G401 (cell line): ENCODE measurements at regions not wholly inside any gene's neighbourhood (a gene's known extent, or its start where the extent isn't known, plus 50 kb on each side); places are given as distances from the start of the nearest gene placed in this dataset.
"Not testable (repeated sequence)": the region's sequence is repeated elsewhere in the genome, so short reads cannot be mapped to it uniquely, and the experiment has no call there.

Experiments
- DNase-seq: peaks from one replicate; pipeline ENCODE4 v3.0.0-alpha.2; 2015; ENCODE audit warnings: low spot score
- in situ Hi-C: cut with HindIII; loops from 2 replicates; pipeline ENCODE4 v1.10.0; 2016; ENCODE audit warnings: low sequenced_read_pairs, mixed read lengths

DNA sequence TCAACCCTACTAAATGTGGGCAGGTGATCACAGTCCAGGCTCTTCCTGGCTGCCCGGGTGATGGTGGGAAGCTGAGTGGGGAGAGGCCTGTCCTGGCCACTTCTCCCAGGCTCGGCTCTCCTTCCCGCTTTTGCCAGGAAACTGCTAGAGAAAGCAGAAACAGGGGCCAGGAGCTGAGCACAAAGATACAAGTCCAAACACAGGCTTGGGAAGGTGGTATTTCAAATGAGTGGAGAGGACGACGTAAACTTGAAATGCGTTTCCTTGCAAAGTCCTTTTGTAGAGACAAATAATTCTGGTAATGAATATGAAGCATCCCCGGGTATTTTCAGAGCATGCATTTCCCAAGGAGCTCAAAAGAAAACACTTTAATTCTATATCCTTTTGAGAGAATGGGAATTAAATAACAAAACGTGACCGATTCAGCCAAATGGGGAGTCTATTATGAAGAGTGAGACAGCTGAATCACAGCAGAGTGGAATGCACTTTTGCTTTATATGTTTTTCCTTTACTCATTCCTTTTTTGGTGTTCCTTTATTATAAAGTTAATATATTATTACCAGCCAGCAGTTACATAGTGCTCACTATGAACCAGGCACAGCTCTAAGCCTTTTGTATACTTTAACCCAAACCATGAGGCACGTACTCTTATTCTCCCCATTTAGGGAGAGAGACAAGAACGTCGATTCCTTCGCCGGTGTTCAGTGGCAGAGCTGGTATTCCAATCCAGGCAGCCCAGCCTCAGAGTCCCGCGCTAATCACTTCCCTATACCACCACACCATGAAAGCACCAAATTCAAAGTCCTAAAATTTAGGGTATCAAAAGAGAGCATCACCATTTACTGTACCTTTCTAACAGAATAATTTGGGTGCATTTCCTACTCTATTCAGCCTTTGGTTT is 218.2 kb upstream of the KLF14 start:
- no peak for DNase-seq
- in situ Hi-C loops: no loop called here

GRCh38 chr7:130953196-130953595 is 219.2 kb upstream of the KLF14 start:
- DNase-seq: no peak
- in situ Hi-C loops: no loop called here

DNA sequence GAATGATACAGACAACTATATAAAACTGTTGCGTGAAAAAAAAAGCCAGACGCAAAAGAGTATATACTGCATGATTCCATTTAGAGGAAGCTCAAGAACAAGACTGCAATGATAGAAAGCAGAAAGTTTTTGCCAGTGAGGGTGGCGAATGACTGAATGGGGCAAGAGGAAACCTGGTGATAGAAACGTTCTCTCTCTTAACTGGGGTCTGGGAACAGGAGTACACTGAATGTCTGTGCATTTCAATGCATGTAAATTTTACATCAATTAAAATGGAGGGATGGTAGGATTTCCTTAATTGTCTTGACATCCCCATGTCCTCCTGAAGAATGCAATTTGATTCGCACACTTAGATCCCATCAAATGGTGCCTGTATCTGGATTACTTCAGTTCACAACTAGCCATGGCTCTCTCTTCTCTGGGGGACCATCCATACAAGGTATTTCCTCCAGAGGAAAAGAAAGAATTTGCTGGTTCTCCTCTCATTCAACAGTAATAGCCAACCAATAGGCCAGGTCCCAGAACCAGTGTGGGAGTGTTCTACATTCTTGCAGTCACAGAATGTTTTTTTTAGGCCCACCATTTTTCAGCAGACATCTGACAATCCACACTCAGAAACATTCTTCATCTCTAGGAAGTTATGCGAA is 221.0 kb upstream of the KLF14 start:
- no peak for DNase-seq
- in situ Hi-C loops: no loop called here

DNA sequence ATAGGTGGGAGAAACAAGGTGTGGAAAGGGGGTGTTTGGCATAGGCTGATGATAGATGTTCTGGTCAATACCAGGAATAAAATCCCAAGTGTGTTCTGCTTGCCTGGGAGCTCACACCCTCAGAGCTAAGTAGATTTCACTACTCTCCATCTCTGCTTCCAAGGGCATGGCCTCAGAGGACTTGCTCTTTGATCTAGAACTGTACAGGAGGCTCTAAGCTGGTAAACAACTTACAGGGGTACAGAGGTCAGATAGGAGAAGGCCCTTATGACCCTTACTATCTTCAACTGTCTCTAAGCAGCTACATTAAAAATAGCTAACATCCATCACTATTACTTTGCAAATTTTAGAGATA is 221.5 kb upstream of the KLF14 start:
- no peak for DNase-seq
- in situ Hi-C loops: no loop called here

DNA sequence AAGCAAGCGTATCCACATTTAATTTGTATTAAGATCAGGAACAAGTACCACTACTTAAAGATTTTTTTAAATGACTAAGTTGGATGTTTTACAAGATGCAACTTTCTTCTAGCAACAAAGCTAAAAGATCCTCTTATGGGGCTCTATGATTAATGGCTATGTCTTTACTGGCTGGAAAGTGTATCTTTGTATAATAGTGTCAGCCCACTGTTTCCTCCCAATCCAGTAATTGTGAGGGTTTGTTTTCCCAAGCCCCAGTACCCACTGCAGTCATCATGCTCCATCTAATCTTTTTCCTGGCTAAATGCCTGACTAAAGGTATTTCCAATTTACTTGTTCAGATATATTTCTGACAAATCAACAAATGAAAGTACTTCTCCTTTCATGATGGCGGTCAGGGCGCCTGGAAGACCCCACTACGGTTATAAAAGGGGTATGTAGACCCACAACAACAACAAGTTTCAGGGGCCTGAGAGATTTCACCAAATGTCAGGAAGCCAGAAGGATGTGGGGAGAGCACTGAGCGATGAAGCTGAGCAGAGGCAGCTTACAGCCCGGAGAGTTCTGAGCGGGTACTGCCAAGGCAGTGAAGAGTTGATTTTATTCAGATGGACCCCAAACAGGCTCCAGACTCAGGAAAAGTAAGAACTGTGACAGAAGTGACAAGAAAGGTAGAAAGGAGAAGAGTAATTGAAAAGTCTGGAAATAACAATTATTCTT is 222.6 kb upstream of the KLF14 start:
- DNase-seq: no peak
- in situ Hi-C loops: no loop called here

DNA sequence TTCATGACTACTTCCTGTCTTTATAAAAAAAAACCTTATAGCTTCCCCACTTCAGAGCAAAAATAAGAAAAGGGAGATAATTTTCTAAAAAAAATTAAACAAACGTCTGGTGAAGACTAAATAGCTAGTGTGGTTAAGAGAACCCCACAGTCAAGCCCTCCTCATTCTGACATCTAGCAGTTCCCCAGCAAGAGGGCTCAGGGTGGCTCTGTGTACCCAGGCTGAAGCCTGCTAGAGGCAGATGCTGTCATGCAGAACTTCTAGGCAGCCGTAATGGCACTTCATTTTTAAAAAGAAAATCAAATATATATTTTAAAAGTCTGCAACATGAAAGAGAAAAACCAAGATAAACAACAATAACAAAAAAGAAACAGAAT is 223.1 kb upstream of the KLF14 start:
- DNase-seq: no peak
- in situ Hi-C loops: no loop called here

- DNase-seq, in situ Hi-C loops: not testable (repeated sequence)
Observed at GRCh38 chr7:130957722-130958435, 223.9 kb upstream of the KLF14 start.

DNA sequence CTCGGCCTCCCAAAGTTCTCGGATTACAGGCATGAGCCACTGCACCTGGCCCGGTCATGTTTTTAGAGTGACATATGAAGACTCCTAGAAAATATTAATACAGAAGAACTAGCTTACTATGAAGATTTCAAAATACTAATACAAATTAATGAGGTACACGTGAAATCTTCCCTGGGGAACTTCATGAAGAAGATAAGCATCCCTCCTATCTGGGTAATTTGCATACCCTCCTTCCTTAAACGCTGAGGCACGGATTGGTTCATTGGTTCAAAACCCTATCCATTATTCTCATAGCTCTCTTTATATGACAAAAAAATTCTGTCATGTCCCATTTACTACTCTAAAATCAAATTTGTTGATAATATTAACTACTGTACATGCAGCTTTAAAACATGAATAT is 224.8 kb upstream of the KLF14 start:
- DNase-seq: no peak
- in situ Hi-C loops: no loop called here

DNA sequence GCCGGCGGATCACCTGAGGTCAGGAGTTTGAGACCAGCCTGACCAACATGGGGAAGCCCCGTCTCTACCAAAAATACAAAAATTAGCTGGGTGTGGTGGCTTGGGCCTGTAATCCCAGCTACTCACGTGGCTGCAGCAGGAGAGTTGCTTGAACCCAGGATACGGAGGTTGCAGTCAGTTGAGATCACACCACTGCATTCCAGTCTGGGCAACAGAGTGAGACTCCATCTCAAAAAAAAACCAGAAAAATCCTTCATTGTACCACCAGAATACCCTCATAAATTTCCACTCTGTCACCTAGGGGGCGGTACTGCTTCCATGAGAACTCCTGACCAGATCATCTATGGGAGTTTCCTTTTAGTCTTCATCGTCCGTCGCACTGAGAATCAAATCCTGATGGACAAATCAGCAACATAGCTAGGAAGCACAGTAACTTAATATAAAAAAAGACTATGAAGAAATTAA is 225.8 kb upstream of the KLF14 start:
- in situ Hi-C loops: no loop called here
- DNase-seq: no peak

GRCh38 chr7:130960208-130960988 is 226.4 kb upstream of the KLF14 start:
- DNase-seq: no peak

GRCh38 chr7:130961128-130961601 is 227.2 kb upstream of the KLF14 start:
- DNase-seq: no peak
- in situ Hi-C loops: no loop called here

More at GRCh38 chr7:130960208-130960988, 226.4 kb upstream of the KLF14 start:
- in situ Hi-C loops: no loop called here

GRCh38 chr7:130962109-130962508 is 228.1 kb upstream of the KLF14 start:
- no peak for DNase-seq
- in situ Hi-C loops: no loop called here

GRCh38 chr7:130963339-130963738 is 229.3 kb upstream of the KLF14 start:
- DNase-seq: no peak
- in situ Hi-C loops: no loop called here

GRCh38 chr7:130965515-130965914 is 231.5 kb upstream of the KLF14 start:
- DNase-seq: no peak
- in situ Hi-C loops: no loop called here

DNA sequence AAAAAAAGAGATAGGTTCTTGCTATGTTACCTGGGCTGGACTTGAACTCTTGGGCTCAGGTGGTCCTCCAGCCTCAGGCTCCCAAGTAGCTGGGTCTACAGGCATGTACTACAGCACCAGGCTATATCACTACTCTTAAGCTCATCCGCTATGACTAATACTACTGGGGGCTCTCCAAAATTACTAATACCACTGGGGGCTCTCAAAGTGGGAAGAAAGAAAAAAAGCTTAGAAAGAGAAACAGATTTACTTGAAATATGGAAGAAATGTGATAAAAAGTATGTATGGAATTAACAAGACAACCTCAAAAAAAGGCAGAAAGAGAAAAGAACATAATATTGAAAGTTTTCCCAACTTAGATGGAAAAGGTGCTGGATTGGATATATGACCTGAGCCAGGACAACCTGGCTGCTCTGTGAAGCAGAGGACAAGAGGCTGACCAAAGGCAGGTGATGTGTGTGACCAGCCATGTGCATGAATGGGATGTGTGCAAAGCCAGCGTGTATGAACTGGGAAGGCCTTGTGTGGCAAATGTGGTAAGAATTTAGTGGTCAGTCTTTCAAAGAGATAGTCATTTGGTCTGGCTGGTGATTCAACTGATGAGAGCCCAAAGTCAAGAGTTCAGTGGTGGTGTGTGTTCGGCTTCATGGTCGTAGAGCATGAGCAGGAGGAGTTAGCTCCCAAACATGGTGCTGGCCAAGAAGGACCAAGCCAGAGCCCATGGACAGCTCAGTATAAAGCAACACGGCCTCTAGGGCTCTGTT is 232.4 kb upstream of the KLF14 start:
- in situ Hi-C loops: no loop called here

GRCh38 chr7:130970196-130970595 is 236.2 kb upstream of the KLF14 start:
- DNase-seq: no peak
- in situ Hi-C loops: no loop called here

More for the DNA sequence above, 232.4 kb upstream of the KLF14 start:
- DNase-seq: no peak

- in situ Hi-C loops: no loop called here
- DNase-seq: no peak
Observed at GRCh38 chr7:130970696-130971095, 236.7 kb upstream of the KLF14 start.

GRCh38 chr7:130971297-130971696 is 237.3 kb upstream of the KLF14 start:
- in situ Hi-C loops: no loop called here
- DNase-seq: no peak
